Activated CD8-positive, alpha-beta memory T cell treated with anti-CD3 and anti-CD28 coated beads for 36 hours (primary cell): ENCODE measurements at regions not wholly inside any gene's neighbourhood (a gene's known extent, or its start where the extent isn't known, plus 50 kb on each side); places are given as distances from the start of the nearest gene placed in this dataset.

Source experiments
- CTCF ChIA-PET: fragments of 350-600 bp; sonication (Branson Sonifier 250); formaldehyde crosslinking; loops from one replicate; lab custom pipeline; 2021; ENCODE audit warnings: antibody characterized with exemption; lab: Charles Lee
- POLR2A ChIA-PET: fragments of 350-600 bp; sonication (Branson Sonifier 250); formaldehyde crosslinking; loops from one replicate; lab custom pipeline; 2021; ENCODE audit warnings: antibody characterized with exemption; lab: Charles Lee

DNA sequence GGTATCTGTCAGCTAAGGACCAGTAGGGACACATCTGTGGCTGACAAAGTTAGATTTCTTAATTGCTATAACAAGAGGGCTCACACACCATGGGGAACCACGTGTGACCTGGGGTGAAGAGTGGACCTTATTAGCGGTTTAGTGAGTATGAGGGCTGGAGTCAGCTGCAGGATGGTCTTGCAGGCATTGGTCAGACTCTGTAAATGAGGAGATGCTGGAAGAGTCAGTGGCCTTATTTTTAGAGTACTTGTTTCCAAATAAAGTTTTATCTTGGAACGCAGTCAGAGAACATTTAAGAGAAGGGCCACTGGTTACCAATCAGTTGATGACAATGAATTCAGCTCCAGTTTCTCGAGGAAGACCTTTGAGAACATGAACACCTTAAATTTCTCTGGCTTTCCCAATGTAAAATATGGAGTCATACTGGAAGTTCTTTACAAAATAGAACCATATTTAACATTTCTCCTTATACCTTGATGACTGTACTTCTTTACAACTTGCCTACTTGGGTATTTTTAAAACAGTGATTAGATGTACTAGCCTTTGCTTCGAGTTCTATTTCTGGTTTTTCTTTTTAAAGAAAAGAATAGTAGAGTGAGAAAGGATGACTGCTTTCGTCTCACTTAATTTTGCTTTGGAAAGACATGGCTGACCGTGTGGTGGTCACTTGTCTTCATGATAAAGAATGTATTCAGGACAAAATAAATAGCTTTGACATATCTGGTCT, 185.9 kb upstream of the S1PR3 start:
- ChIA-PET POLR2A (no interaction called here), CTCF (no interaction called here)

DNA sequence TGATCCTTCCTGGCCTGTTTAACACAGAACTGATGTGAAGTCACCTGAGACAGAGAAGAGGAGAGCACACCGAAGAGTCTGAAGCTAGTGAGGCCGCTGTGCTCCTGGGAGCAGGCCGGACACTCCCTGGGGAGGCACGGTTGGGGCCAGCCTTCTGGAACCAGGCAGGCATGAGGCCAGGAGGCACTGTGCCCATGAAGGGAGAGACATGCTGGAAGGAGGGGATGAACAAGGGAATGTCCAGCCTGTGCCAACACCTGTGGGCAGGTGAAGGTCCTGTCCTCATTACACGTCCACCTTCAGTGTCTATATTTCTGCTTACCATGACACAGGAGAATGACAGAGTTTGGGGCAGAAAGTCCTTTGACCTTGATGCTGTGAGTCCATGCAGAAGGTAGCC, 183.8 kb upstream of the S1PR3 start:
- ChIA-PET POLR2A (no interaction called here), CTCF (no interaction called here)

DNA sequence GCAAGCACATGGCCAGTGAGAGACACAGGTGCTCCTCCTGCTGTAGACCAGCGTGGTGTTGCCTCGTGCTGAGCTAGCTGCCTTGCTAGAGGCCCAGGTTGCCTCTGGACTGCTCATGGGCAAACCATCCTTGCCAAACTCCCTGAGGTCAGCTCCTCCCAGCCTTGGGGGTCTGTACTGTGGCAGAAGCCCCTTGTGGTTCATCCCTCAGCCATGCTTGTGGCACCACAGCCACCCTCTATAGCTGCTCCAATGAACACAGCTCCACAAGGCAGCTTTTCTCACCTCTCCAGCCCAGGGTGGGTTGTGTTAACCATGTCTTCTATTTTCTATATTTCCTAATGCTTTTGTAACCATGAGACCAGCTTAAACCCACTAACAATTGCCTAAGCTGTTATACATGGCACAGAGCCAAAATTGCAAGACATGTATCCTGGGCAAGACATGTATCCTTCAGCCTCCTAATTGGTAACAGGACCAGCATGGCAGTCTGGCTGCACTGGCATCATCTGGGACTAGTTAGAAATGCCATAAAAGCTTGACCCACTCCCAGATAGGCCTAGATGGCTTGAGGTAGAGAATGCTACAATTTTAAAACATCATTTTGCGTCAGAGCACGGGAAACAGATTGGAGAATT, 183.1 kb upstream of the S1PR3 start:
- POLR2A ChIA-PET = no interaction called here
- CTCF ChIA-PET = no interaction called here

DNA sequence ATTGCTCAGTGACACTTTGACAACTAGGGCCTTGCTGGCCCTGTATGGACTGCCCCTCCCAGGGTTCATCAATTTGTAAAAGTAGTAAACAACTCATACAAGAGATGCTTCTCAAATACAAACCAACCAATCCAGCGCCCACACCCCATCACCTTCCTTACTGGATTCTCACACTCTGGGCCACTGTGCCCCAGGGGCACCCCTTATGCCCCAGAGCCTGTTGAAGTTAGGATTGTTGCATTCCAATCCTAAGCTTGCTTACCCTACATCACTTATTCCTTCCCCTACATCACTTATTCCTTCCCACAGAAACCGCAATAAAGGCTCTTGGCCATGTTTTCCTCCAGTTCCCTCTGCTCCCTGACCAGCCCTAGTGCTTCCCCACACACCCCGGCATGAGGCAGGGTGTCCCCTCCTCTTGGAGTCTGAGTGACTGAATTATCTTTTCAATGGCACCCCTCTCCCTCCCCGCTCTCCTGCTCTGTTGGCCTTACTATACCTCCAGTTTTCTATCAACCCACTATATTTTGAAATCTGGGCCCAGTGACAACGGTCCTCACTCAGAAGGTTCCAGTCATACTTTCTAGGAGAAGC, 182.4 kb upstream of the S1PR3 start:
- ChIA-PET POLR2A (no interaction called here), CTCF (no interaction called here)

DNA sequence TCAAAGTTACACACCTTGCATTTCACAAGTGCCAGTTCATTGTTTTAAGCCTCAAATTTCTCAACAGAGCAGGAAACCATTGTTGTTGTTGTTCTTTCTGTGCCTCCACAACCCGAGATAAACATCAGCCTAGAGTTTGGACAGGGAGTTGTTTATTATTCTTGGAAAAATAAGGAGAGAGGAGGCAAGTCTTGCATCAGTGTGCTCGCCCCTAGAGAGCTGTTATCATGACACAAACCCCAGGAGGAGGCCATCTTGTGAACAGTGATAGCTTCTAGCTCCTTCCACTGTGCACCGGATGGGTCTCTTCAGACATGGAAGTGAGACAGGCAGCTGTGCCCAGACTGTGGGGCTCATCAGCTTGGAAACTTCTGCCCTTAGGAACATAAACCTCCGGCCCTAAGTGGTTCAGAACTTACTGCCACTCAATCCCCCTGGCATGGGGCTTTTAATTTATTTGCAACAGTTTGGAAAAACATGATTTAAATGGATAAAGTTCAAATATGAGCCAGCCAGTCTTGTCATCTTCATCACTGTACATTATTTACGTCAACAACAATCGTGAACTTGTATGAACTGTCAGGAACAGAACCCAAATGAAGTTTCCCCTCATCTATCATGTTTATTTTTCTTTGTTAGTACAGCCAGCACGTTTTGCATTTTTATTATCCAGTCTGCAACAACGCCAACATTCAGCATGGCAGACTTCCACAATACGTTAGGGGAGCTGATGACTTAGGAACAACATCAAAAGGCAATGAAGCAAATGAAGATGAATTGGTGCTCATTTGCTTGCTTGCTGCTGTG, 181.7 kb upstream of the S1PR3 start:
- ChIA-PET POLR2A (no interaction called here), CTCF (no interaction called here)

DNA sequence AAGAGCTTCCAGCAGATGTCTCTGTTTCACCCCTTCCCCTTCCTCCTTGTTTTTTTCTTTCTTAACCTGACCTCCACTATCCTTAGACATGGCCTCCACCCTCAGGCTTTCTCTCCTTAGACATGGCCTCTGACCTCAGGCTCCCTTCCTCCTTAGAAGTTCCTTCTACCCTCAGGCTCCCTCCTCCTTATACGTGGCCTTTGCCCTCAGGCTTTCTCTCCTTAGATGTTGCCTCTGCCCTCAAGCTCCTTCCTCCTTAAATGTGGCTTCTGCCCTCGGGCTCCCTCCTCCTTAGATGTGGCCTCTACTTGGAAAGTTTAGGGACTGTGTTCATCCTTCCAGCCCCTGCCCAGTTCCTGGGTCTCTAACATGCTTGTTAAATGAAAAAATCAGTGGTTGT, 180.4 kb upstream of the S1PR3 start:
- POLR2A ChIA-PET = no interaction called here
- CTCF ChIA-PET = no interaction called here

DNA sequence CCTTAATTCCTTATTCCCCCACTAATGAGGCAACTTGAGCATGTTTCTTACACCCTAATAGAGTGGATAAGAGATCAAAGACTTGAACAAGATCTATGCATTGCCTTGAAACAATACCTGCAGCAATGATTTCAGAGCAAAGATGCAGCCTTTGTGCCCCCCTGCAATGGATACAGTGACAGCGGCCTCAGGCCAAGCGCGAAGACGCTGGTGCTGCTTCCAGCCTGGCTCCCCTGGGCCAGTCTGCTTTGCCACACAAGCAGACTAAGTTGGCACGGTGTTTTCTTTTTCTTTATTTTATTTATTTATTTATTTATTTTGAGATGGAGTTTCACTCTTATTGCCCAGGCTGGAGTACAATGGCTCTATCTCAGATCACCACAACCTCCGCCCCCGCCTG, 179.8 kb upstream of the S1PR3 start:
- ChIA-PET CTCF (no interaction called here), POLR2A (no interaction called here)

DNA sequence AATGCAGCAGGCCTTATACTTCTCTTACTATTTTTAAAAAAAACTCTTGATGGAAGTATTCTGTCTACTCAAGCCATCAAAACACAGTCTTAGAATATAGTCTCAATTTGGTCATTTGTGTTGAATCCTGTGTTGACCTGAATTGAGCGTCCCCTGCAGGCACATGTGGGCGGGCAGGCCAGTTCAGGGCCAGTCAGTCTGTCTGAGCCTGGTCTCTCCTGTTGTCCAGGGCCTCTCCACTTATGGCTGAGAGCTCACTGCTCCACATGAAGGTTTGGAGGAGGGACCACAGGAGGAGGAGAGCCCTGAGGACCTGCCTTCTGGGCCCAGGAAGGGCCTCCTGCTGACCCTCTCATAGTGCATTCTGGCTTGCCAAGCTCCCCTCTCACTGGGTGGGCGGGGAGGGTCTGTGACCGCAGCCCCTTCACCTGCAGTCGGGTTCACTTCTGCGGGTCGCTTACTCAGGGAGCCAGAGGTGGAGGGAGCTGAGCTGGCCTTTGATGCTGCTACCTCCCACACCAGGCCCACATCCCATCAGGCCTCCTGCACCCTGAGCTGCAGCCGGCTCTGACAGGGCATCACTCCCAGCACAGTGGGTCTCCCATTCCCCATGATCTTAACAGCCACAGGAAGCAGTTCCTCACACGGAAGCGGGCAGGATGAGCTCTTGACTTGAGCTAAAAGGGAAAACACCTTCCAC, 178.2 kb upstream of the S1PR3 start:
- CTCF ChIA-PET = no interaction called here
- POLR2A ChIA-PET = no interaction called here

DNA sequence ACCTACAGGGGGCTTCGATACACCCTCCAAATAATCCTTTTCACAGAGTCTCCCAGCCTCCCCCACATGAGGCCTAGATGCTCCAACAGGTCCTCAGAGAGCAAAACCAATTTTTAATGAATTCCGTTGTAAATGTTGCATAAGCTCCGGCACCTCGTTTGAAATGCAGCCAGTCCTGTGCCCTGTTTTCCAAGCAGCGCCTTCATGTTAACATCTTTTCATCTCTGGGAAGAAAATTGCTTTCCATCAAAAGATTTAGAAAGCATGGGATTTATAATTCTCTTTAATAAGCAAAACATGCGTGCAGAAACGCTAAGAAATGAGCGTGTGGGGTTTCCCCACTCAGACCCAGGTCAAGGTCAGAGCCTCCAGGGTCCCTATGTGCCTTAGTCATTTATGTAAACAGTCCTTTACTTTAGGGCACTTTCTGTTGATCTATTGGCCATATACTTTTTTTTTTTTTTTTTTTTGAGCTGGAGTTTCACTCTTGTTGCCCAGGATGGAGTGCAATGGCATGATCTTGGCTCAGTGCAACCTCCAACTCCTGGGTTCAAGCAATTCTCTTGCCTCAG, 177.5 kb upstream of the S1PR3 start:
- CTCF ChIA-PET = interaction anchor here (0.6 kb wide), 1 partner anchor 465 kb away, joined by 5 read pairs; no protein-coding TSS in a partner anchor
- POLR2A ChIA-PET = no interaction called here

DNA sequence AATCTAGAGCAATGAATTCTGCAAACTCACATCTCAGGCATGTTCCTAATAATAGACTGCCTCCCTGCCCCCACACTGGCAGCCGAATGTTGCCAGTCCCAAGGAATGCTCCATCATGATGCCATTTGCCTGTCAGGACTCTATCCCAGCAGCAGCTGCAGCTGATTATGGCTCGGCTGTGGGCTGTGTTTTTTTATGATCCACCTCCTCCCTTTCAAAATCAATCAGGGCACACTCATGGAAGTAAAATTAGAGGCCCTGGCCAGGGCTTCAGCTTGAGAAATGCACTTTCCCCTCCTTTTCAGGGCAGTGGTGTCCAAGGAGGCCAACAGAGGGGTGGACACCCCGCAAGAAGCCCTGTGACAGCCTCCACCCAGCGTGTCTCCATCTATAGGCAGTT, 176.7 kb upstream of the S1PR3 start:
- CTCF ChIA-PET = interaction anchor here (0.6 kb wide), 1 partner anchor 464 kb away, joined by 5 read pairs; no protein-coding TSS in a partner anchor
- POLR2A ChIA-PET = no interaction called here

DNA sequence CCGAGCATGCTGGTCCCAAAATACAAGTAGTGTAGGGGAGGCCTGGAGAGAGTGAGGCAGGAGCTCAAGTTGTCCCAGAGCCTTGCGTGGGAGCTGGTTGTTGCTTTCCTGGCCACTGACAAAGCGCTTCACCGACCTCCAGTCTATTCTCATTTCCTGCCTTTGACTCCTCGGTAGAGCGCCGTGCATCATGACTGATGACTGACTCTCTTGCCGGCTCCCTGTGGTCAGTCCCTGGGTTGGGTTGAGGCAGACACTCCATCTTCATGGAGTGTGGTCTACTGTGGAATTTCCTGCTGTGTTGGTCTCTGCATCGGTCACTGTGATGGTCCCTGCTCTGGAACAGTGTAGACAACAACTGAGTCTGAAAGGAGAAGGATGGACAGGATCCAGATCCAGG, 175.1 kb upstream of the S1PR3 start:
- CTCF ChIA-PET = no interaction called here
- POLR2A ChIA-PET = no interaction called here

DNA sequence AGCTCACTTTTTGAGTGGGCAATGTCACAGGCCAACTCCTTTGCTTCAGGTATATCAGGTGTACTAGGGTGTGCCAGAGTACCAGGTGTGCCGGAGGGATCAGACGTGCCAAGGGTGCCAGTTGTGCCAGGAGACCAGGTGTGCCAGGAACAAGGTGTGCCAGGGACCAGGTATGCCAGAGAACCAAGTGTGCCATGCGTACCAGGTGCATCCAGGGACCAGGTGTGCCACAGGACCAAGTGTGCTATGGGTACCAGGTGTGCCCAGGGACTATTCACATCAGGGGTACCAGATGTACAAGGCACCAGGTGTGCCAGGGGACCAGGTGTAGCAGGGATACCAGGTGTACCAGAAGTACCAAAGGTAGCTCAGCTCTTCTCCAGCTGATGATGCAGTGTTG, 174.7 kb upstream of the S1PR3 start:
- ChIA-PET CTCF (no interaction called here), POLR2A (no interaction called here)

DNA sequence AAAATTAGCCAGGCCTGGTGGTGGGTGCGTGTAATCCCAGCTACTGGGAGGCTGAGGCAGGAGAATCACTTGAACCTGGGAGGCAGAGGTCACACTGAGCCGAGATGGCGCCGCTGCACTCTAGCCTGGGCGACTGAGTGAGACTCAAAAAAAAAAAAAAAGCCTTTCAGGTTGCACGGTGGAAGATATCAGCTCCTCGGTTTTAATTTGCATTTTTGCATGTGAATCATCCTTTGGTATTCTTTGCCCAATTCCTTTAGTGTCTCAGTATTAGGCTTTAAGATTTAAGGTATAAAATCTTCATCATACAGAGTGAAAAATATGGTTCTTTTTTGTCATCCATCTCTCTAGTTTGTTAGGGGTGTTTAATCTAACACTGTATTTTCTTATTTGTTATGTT, 173.6 kb upstream of the S1PR3 start:
- POLR2A ChIA-PET = no interaction called here

DNA sequence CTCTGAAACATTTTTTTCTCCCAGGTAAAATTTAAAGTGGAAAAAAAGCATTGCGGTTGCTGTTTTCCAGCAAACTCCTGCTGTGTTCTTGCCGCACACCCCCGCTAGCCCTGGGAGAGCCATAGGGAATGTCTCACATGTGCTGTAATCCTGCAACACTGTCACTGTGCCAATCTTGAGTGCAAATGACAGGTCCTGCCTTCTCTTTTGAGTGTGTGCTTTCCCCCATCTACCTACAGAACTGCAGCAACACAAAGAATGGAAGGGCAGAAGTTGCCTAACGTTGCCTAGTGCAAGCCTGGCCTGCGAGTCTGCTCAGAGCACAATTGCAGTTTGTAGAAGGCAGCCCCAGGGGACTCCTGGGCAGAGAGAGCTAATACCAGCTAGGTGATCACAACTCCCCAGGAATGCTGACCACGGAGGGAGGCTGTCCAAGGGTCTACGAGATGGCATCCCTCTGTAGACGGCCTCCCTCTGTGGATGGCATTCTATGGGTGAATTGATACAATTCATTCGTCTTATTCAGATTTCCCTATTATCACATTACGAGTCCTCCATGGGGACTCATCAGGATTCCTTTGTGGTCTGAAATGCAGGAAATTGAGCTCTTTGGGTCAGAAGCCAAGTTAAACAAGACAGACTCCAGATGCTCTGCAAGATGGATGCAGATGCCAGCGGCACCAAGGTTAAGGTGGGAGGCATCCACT, 172.6 kb upstream of the S1PR3 start:
- CTCF ChIA-PET = no interaction called here
- POLR2A ChIA-PET = no interaction called here

More for the DNA sequence above, 173.6 kb upstream of the S1PR3 start:
- CTCF ChIA-PET = no interaction called here

DNA sequence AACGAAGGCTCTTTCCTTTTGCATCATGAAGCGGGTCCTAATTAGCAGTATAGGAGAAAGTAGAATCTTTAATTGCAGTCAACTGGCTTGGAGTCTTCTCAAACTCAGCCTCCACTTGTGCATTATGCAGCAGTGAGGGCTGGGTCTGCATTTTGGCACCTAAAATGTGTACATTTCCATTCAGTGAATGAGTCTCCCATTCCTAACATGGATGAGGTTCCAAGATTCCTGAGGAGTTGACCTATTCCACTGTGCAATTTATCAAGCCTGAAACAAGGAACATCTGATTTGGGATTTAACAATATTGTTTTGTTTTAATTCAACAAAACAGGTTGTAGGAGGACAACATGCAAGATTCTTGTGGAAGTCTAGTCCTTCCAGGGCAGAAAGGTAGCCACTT, 171.8 kb upstream of the S1PR3 start:
- CTCF ChIA-PET = no interaction called here
- POLR2A ChIA-PET = no interaction called here

DNA sequence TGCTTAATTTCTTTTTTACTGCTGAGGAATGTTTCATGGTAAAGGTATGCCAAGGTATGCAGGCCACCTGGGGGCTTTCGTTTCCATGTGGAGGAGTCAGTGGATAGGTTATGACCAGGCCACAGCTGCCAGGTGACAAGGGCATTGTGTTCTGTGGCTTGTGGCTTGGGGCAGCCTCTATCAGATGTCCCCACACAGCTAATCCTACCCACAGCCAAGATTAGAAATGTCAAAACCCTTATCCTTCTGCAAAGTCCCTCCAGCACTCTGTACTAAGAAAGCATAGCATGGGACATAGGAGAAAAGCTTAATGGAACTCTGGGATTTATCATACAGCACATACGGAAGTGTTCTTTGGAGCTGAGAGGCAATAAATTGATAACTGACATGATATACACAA, 171.2 kb upstream of the S1PR3 start:
- POLR2A ChIA-PET = no interaction called here
- CTCF ChIA-PET = no interaction called here

DNA sequence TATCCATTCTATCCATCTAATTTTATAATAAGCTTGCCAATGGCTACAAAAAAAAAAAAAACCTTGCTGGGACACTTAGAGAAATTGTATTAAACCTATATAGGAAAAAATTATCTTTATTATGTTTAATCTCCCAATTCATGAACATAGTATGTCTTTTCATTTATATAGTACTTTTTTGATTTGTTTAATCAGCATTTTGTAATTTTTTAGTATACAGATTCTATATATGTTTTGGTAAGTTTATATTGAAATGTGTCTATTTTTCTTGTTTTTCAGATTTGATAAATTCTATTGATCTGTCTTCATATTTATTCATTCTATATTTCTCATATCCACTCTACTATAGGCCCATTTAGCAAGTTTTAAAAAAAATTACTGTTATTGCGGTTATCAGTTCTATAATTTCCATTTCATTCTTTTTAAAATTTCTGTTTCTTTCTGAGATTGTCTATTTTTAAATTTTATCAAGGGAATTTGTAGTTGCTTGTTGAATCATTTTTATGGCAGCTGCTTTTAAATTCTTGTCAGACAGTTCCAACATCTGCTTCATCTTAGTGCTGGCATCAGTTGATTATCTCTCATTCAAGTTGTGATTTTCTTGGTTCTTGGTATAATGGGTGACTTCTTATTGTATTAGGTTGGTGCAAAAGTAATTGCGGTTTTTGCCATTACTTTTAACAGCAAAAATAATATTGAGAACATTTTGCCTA, 170.1 kb upstream of the S1PR3 start:
- ChIA-PET CTCF (no interaction called here), POLR2A (no interaction called here)

DNA sequence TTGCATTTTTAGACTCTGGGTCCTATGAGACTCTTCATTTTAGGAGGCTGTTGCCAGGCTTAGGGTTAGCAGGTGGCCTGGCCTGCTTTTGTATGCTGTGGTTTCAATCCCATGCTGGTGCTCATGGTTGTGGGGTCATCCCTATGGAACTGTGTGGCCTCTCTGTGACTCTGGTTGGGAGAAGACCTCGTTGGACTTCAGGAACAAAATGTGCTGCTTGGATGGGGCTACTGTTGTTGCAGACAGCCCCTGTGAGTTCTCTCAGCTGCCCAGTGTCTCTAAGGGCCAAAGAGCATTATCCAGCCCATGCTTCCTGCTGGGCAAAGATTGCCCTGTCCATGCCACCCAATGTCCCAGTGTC, 169.5 kb upstream of the S1PR3 start:
- ChIA-PET CTCF (no interaction called here), POLR2A (no interaction called here)
